HFFc6 (cell line): ENCODE measurements at regions not wholly inside any gene's neighbourhood (a gene's known extent, or its start where the extent isn't known, plus 50 kb on each side); places are given as distances from the start of the nearest gene placed in this dataset.

Experiments used
- DNase-seq: peaks from one replicate; pipeline ENCODE4 v3.0.0-alpha.2; 2018
- H3K27ac Mint-ChIP-seq: 2 replicates; pipeline ENCODE4 v1.8.0; 2020; ENCODE audit warnings: mild to moderate bottlenecking, mixed read lengths
- H3K27me3 Mint-ChIP-seq: 2 replicates; pipeline ENCODE4 v1.8.0; 2021; ENCODE audit warnings: mild to moderate bottlenecking, moderate library complexity, mixed read lengths; ENCODE audit not compliant: insufficient read depth
- H3K36me3 Mint-ChIP-seq: 2 replicates; pipeline ENCODE4 v1.8.0; 2021; ENCODE audit warnings: low read depth, mixed read lengths
- H3K4me1 Mint-ChIP-seq: 2 replicates; pipeline ENCODE4 v1.8.0; 2020; ENCODE audit warnings: low read depth, mixed read lengths
- H3K4me3 Mint-ChIP-seq: 2 replicates; pipeline ENCODE4 v1.8.0; 2020; ENCODE audit warnings: mild to moderate bottlenecking, moderate library complexity, mixed read lengths
- H3K9me3 Mint-ChIP-seq: 2 replicates; pipeline ENCODE4 v1.8.0; 2020; ENCODE audit warnings: mild to moderate bottlenecking, mixed read lengths
- TF ChIP-seq, protein P1 (sequence below): fragments of 200-600 bp; sonication (generic); IDR thresholded peaks from 2 replicates; pipeline ENCODE4 v1.5.0; 2021; ENCODE audit warnings: antibody characterized with exemption, mild to moderate bottlenecking

DNA sequence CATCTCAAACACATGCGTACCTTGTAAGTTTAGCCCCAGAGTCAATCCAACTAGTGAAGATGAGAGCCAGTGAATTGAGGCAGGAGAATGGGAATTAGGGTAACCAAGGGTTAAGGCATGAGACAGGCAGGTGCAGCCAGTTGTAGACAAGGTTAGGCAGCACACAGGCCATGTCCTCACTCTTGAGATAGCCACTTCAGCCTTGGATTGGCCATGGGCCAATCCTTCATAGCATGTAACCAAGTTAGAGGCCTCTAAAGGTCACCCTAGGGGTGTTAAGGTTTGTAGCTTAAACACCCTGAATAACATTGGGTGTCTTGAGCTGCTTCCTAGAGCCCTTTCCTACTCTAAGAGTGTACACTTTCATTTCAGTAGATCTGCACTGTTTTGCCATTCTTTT, 208.2 kb upstream of the RBM19 start:
- Mint-ChIP-seq H3K27ac (no peak overlapping the region), H3K36me3 (no peaks in the 10 kb centered on the region), H3K27me3 (peaks cover 7% of the 10 kb centered on the region), H3K4me3 (no peak overlapping the region), H3K4me1 (no peaks in the 10 kb centered on the region), H3K9me3 (no peaks in the 10 kb centered on the region)
- TF ChIP-seq, protein P1, sequence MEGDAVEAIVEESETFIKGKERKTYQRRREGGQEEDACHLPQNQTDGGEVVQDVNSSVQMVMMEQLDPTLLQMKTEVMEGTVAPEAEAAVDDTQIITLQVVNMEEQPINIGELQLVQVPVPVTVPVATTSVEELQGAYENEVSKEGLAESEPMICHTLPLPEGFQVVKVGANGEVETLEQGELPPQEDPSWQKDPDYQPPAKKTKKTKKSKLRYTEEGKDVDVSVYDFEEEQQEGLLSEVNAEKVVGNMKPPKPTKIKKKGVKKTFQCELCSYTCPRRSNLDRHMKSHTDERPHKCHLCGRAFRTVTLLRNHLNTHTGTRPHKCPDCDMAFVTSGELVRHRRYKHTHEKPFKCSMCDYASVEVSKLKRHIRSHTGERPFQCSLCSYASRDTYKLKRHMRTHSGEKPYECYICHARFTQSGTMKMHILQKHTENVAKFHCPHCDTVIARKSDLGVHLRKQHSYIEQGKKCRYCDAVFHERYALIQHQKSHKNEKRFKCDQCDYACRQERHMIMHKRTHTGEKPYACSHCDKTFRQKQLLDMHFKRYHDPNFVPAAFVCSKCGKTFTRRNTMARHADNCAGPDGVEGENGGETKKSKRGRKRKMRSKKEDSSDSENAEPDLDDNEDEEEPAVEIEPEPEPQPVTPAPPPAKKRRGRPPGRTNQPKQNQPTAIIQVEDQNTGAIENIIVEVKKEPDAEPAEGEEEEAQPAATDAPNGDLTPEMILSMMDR = no peak
- DNase-seq = no peak

DNA sequence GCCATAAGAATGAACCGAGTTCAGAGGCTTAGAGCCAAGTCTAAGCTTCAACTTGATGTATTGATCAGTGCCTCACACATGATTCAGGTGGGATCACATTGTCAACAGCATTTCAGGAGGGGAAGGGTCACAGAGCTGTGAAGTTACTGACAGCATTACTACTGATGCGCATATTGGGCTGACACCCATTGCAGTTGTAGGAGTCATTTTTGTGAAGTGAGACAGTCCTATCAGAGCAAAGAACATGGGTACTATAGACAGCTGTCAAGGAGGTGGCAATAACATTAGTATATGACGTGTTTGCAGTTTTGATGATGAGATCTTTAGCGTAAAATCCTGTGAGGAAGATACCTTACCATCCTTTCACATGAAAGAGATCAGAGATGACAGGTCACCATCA, 206.0 kb upstream of the RBM19 start:
- H3K9me3 Mint-ChIP-seq = no peaks in the 10 kb centered on the region
- TF ChIP-seq, protein P1 = no peak
- no peaks in the 10 kb centered on the region for H3K36me3 Mint-ChIP-seq
- no peak for DNase-seq
- H3K4me1 Mint-ChIP-seq = peaks cover 17% of the 10 kb centered on the region
- no peak overlapping the region for H3K4me3 Mint-ChIP-seq
- H3K27ac Mint-ChIP-seq = no peak overlapping the region
- H3K27me3 Mint-ChIP-seq = peaks cover 7% of the 10 kb centered on the region

DNA sequence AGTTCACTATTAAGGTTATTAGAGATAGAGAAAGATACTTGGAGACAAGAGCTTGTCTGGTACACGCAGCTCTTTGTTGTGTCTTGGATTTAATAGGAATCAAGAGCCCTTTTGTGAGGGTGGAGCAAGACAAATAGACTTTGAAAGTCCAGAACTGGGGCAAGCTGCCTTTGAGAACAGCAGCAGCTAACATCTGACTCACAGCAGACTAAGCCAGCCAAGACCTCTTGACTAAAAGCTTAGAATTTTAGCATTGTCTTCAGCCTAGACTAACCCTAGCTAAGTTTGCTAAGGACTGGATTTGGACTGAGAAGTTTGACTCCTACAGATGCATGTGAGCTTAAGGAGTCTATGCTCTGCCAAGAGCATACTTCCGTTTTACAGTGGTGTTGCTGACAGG, 201.9 kb upstream of the RBM19 start:
- no peak overlapping the region; the same call in 1 of the 2 replicates for H3K4me3 Mint-ChIP-seq
- H3K27ac Mint-ChIP-seq = peak overlapping the region; percentile 81
- peak; percentile 70 for DNase-seq
- H3K27me3 Mint-ChIP-seq = peaks cover 5% of the 10 kb centered on the region; the same call in 1 of the 2 replicates
- no peaks in the 10 kb centered on the region for H3K36me3 Mint-ChIP-seq
- TF ChIP-seq, protein P1 = no peak
- H3K9me3 Mint-ChIP-seq = no peaks in the 10 kb centered on the region
- H3K4me1 Mint-ChIP-seq = peaks cover 54% of the 10 kb centered on the region

DNA sequence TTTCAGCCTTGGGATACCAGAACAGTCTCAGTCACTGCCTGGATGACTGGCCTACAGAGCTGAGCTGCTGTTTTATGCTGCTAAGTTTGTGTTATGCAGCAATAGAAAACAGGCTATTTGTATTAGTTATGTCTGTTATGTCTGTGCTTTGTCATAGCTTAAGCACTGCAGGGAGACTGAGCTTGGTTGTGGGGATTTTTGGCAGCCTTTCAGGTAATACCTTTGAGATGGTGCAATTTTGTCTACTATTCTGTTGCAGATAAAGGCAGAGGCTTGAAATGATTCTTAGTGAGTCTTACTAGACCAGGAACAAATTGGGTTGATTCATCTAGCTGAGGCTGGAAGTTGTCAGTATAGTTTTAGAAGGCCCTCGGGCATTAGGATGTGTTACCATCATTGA, 201.3 kb upstream of the RBM19 start:
- H3K36me3 Mint-ChIP-seq = no peaks in the 10 kb centered on the region
- H3K9me3 Mint-ChIP-seq = no peaks in the 10 kb centered on the region
- H3K27ac Mint-ChIP-seq = peak overlapping the region; percentile 81
- TF ChIP-seq, protein P1 = no peak
- peaks cover 5% of the 10 kb centered on the region; the same call in 1 of the 2 replicates for H3K27me3 Mint-ChIP-seq
- DNase-seq = peak; percentile 86
- peaks cover 61% of the 10 kb centered on the region for H3K4me1 Mint-ChIP-seq
- H3K4me3 Mint-ChIP-seq = no peak overlapping the region; the same call in 1 of the 2 replicates

DNA sequence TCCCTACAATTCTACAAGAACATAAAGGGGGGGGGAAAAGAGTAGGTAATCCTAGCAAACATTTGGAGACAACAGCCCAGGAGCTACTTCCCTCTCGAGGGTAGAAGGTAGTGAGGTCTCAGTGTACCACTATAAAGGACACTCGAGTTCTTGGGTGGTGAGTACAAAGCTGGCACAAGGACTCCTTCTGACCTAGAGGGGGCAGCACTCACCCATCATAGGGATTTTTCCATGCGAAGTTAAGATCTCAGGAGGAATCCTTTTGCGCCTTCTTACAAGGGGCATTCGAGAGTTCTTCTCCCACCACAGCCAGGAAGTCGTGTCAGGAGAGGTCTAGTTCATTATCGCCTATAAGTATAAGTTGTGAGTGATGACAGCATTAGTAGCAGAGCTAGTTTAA, 200.2 kb upstream of the RBM19 start:
- H3K9me3 Mint-ChIP-seq = no peaks in the 10 kb centered on the region
- TF ChIP-seq, protein P1 = peak; percentile 80

DNA sequence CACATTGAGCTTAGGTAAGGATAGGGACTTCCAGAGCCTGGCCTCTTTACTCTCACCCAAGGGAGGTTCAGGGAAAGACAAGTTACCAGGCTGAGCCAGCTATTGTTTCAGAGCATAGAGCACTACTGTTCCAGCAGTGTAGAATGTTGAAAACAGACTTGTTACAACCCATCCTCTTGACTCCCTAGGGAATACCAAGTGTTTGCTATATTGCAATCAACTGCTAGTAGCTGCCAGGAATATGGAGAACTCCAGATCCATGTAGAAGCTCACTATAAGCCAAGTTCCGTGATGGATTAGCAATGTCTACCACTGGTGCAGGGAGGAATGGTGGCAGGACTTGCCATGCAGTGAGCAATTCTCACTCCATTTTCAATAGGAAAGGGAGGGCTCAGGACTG, 199.8 kb upstream of the RBM19 start:
- Mint-ChIP-seq H3K27ac (no peak overlapping the region), H3K9me3 (no peaks in the 10 kb centered on the region), H3K4me1 (peaks cover 62% of the 10 kb centered on the region), H3K36me3 (no peaks in the 10 kb centered on the region), H3K27me3 (peaks cover 3% of the 10 kb centered on the region; the same call in 1 of the 2 replicates), H3K4me3 (no peak overlapping the region)
- no peak for DNase-seq
- TF ChIP-seq, protein P1 = no peak

More for the DNA sequence above, 200.2 kb upstream of the RBM19 start:
- Mint-ChIP-seq H3K4me3 (no peak overlapping the region), H3K4me1 (peaks cover 62% of the 10 kb centered on the region), H3K36me3 (no peaks in the 10 kb centered on the region), H3K27me3 (peaks cover 3% of the 10 kb centered on the region; the same call in 1 of the 2 replicates), H3K27ac (no peak overlapping the region)
- DNase-seq = peak; percentile 32
